ENCODE measurements at regions not wholly inside any gene's neighbourhood (a gene's known extent, or its start where the extent isn't known, plus 50 kb on each side); places are given as distances from the start of the nearest gene placed in this dataset.

GRCh38 chr1:178642282-178642681, 82.8 kb upstream of the RALGPS2 start:
- TF ChIP-seq CTCF (conservative IDR thresholded peaks at IDR 0.05; ENCODE audit: low read depth, low read length) (no peak), EZH2 (IDR thresholded peaks at IDR 0.05; ENCODE audit: low read length, unreplicated experiment) (no peak)
